Mammary epithelial cell (primary cell): ENCODE measurements at regions not wholly inside any gene's neighbourhood (a gene's known extent, or its start where the extent isn't known, plus 50 kb on each side); places are given as distances from the start of the nearest gene placed in this dataset.

ENCODE experiments used
- CTCF ChIP-seq, 2 donors: IDR thresholded peaks in 1 of 2; conservative IDR thresholded peaks in 1 of 2; 2 replicates each; pipeline ENCODE4 v1.5.1; 2011 to 2012; ENCODE audit warnings: inconsistent platforms in 2 of 2, low read length in 2 of 2, mild to moderate bottlenecking in 2 of 2, control low read depth in 1 of 2, low read depth in 1 of 2; ENCODE audit not compliant: insufficient read depth in 1 of 2; ENCODE audit errors: extremely low read depth in 1 of 2
- EZH2 ChIP-seq: IDR thresholded peaks from 2 replicates; pipeline ENCODE4 v1.6.1; 2012; ENCODE audit warnings: low read length, inconsistent platforms, borderline replicate concordance

- TF ChIP-seq CTCF (conservative IDR thresholded peaks at IDR 0.05 in 1 of 2, IDR thresholded peaks at IDR 0.05 in 1 of 2; ENCODE audit: extremely low read depth in 1 of 2, insufficient read depth in 1 of 2, low read depth in 1 of 2, low read length in 2 of 2): no peak
- TF ChIP-seq EZH2: no peak
These were observed 98.5 kb downstream of the SNX18 start for GRCh38 chr5:54616031-54616430.
